Endodermal cell (in vitro differentiated cells): ENCODE measurements at regions not wholly inside any gene's neighbourhood (a gene's known extent, or its start where the extent isn't known, plus 50 kb on each side); places are given as distances from the start of the nearest gene placed in this dataset.

Source experiments
- DNase-seq: peaks from one replicate; pipeline ENCODE4 v3.0.0-alpha.2; 2017
- H3K27ac ChIP-seq: 2 replicates; pipeline ENCODE4 v1.5.1; 2013; ENCODE audit warnings: mild to moderate bottlenecking, low read depth, low read length, moderate library complexity
- H3K27me3 ChIP-seq: 2 replicates; pipeline ENCODE4 v1.6.1; 2013; ENCODE audit warnings: mild to moderate bottlenecking, low read length, moderate library complexity; ENCODE audit not compliant: insufficient read depth, control insufficient read depth, poor library complexity, severe bottlenecking
- H3K36me3 ChIP-seq: 2 replicates; pipeline ENCODE4 v1.7.0; 2013; ENCODE audit warnings: mild to moderate bottlenecking, low read length, moderate library complexity; ENCODE audit not compliant: control insufficient read depth, insufficient read depth
- H3K4me1 ChIP-seq: one replicate; pipeline ENCODE4 v1.7.0; 2013; ENCODE audit warnings: low read length; ENCODE audit not compliant: control insufficient read depth, insufficient read depth
- H3K4me3 ChIP-seq: 2 replicates; pipeline ENCODE4 v1.5.1; 2013; ENCODE audit warnings: mild to moderate bottlenecking, low read length, moderate library complexity
- H3K9ac ChIP-seq: 2 replicates; pipeline ENCODE4 v1.6.1; 2013; ENCODE audit warnings: mild to moderate bottlenecking, low read length, moderate library complexity; ENCODE audit not compliant: poor library complexity, severe bottlenecking; ENCODE audit errors: extremely low read depth
- H3K9me3 ChIP-seq: 2 replicates; pipeline ENCODE4 v1.6.1; 2013; ENCODE audit warnings: mild to moderate bottlenecking, low read length, moderate library complexity; ENCODE audit not compliant: control insufficient read depth
- H3K27ac Mint-ChIP-seq: 2 replicates; pipeline ENCODE4 v1.8.0; 2020; ENCODE audit warnings: mixed read lengths
- H3K27me3 Mint-ChIP-seq: 2 replicates; pipeline ENCODE4 v1.8.0; 2021; ENCODE audit warnings: mild to moderate bottlenecking, mixed read lengths; ENCODE audit not compliant: insufficient read depth
- H3K36me3 Mint-ChIP-seq: 2 replicates; pipeline ENCODE4 v1.8.0; 2020; ENCODE audit warnings: low read depth, mixed read lengths
- H3K4me1 Mint-ChIP-seq: 2 replicates; pipeline ENCODE4 v1.8.0; 2020; ENCODE audit warnings: mixed read lengths
- H3K4me3 Mint-ChIP-seq: 2 replicates; pipeline ENCODE4 v1.8.0; 2020; ENCODE audit warnings: mild to moderate bottlenecking, moderate library complexity, mixed read lengths
- H3K9me3 Mint-ChIP-seq: 2 replicates; pipeline ENCODE4 v1.8.0; 2020; ENCODE audit warnings: mild to moderate bottlenecking, mixed read lengths
- CTCF ChIP-seq: fragments of 200-600 bp; sonication (generic); conservative IDR thresholded peaks from 2 replicates; pipeline ENCODE4 v1.5.0; 2021; ENCODE audit warnings: antibody characterized with exemption, mild to moderate bottlenecking
- WGBS, 2 experiments: methylation state at CpG; one replicate each; pipeline versions ENCODE4 v1.1.5 to v1.1.7; 2013; ENCODE audit warnings: missing lambda C conversion rate in 2 of 2, mixed read lengths in 1 of 2; ENCODE audit not compliant: insufficient coverage in 1 of 2, insufficient read length in 1 of 2; 5-methylcytosine and 5-hydroxymethylcytosine counted together

- no peaks in the 10 kb centered on the region for H3K27me3 ChIP-seq
- Mint-ChIP-seq H3K27ac (no peak overlapping the region), H3K27me3 (peaks cover 10% of the 10 kb centered on the region), H3K4me1 (peaks cover 5% of the 10 kb centered on the region), H3K9me3 (peaks cover 19% of the 10 kb centered on the region), H3K36me3 (peaks cover 3% of the 10 kb centered on the region), H3K4me3 (no peak overlapping the region)
- no peaks in the 10 kb centered on the region for H3K36me3 ChIP-seq
- H3K27ac ChIP-seq, result no peak overlapping the region
- no peak overlapping the region for H3K9ac ChIP-seq
- DNase-seq, result peak; percentile 93
- 91 to 96% methylated on average over 27 to 30 of the region's 30 CpGs for WGBS, 2 experiments
- peak; percentile 93 for TF ChIP-seq CTCF
- no peak overlapping the region for H3K4me3 ChIP-seq
- H3K4me1 ChIP-seq, result no peaks in the 10 kb centered on the region
- peaks cover 7% of the 10 kb centered on the region for H3K9me3 ChIP-seq
These were observed 243.3 kb downstream of the FAM43A start for GRCh38 chr3:194928831-194929577.

- Histone ChIP-seq H3K27ac (no peak overlapping the region), H3K9me3 (peaks cover 7% of the 10 kb centered on the region), H3K4me3 (no peak overlapping the region), H3K36me3 (no peaks in the 10 kb centered on the region), H3K27me3 (no peaks in the 10 kb centered on the region), H3K4me1 (no peaks in the 10 kb centered on the region), H3K9ac (no peak overlapping the region)
- Mint-ChIP-seq H3K27ac (no peak overlapping the region), H3K4me3 (no peak overlapping the region), H3K36me3 (peaks cover 3% of the 10 kb centered on the region), H3K27me3 (peaks cover 10% of the 10 kb centered on the region), H3K4me1 (peaks cover 5% of the 10 kb centered on the region), H3K9me3 (peaks cover 19% of the 10 kb centered on the region)
- 95% methylated on average over 1 of the region's 1 CpG; no CpG with 5 or more reads in 1 of the 2 experiments for WGBS, 2 experiments
- TF ChIP-seq CTCF, result no peak
- no peak for DNase-seq
These were observed 243.9 kb downstream of the FAM43A start for GRCh38 chr3:194929578-194929960.

- TF ChIP-seq CTCF, result no peak
These were observed 244.9 kb downstream of the FAM43A start for GRCh38 chr3:194930377-194931204.

More at GRCh38 chr3:194930377-194931204, 244.9 kb downstream of the FAM43A start:
- Histone ChIP-seq H3K27me3 (no peaks in the 10 kb centered on the region), H3K27ac (peak overlapping the region; percentile 32), H3K9ac (no peak overlapping the region), H3K36me3 (no peaks in the 10 kb centered on the region), H3K4me3 (no peak overlapping the region), H3K4me1 (no peaks in the 10 kb centered on the region), H3K9me3 (peaks cover 7% of the 10 kb centered on the region)
- peaks cover 10% of the 10 kb centered on the region for H3K27me3 Mint-ChIP-seq
- peaks cover 5% of the 10 kb centered on the region for H3K4me1 Mint-ChIP-seq
- no peak overlapping the region for H3K4me3 Mint-ChIP-seq
- H3K36me3 Mint-ChIP-seq, result peaks cover 3% of the 10 kb centered on the region
- 86% methylated on average over 9 of the region's 9 CpGs for WGBS, 2 experiments
- peaks cover 19% of the 10 kb centered on the region for H3K9me3 Mint-ChIP-seq
- no peak for DNase-seq
- H3K27ac Mint-ChIP-seq, result no peak overlapping the region
